DMS53 (cell line): ENCODE measurements at regions not wholly inside any gene's neighbourhood (a gene's known extent, or its start where the extent isn't known, plus 50 kb on each side); places are given as distances from the start of the nearest gene placed in this dataset.

Experiments used
- DNase-seq: peaks from one replicate; lab custom pipeline; 2025; lab: John Stamatoyannopoulos, UW

- DNase-seq, result no peak
These were observed 163.5 kb upstream of the LYZL2 start for GRCh38 chr10:30793093-30793492.

GRCh38 chr10:30792025-30792424 is 162.5 kb upstream of the LYZL2 start:
- DNase-seq, result no peak

DNA sequence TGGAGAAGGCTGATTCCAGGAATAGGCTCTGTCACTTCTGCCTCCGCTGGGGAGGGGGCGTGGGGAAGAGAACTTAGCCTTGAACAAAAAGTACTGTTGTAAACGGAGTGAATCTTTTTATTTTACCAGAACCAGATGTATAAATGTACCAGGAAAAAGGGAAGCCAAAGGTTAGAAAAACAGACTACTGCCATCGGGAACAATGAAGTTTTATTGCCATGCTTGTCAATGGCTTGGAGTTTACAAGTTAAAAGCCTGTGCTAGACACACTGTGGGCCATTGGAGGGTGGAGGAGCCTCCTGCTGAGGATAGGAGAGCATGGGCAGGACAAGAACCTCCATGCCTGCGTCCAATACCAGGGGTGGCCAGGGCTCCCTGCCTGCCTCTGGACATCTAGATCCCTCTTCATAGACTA is 161.7 kb upstream of the LYZL2 start:
- no peak for DNase-seq

DNA sequence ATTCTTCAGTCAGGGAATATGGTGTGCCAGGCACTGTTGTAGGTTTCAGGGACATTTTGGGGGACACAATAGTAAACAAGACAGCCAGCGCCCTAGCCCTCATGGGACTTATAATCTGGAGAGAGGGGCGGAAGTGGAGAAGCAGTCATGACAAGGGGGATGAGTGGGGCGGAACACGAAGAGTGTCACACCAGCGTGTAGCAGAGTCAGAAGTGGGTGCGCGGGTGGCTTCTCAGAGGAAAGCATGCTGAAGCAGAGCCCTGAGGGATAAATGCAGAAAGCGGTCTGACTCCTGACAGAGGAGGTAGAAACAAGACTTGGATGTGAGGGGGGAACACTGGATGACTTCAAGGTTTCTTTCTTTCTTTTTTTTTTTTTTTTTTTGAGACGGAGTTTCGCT is 160.3 kb upstream of the LYZL2 start:
- DNase-seq, result no peak

GRCh38 chr10:30788307-30788706 is 158.8 kb upstream of the LYZL2 start:
- DNase-seq, result no peak

GRCh38 chr10:30786906-30787305 is 157.4 kb upstream of the LYZL2 start:
- no peak for DNase-seq

- DNase-seq, result no peak
These were observed 156.6 kb upstream of the LYZL2 start for GRCh38 chr10:30786131-30786530.

- peak; percentile 86 for DNase-seq
These were observed 155.5 kb upstream of the LYZL2 start for GRCh38 chr10:30784897-30785605.

DNA sequence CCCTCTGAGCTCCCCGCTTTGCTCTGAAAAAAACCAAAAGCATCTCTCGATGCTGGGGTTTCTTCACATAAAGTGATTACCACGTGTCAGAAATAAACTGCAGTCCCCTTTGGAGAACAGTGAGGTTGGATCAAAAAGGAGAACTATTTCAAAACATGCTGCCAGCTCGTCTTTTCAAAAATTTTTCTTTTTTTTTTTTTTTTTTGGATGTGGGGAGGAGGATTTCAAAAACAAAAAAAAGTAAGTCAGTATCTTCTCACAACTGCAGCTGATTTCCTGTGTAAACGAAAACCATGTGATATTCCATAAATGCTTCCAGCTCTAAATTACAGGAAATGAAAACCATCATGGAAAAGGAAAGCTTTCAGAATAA is 155.0 kb upstream of the LYZL2 start:
- no peak for DNase-seq

DNA sequence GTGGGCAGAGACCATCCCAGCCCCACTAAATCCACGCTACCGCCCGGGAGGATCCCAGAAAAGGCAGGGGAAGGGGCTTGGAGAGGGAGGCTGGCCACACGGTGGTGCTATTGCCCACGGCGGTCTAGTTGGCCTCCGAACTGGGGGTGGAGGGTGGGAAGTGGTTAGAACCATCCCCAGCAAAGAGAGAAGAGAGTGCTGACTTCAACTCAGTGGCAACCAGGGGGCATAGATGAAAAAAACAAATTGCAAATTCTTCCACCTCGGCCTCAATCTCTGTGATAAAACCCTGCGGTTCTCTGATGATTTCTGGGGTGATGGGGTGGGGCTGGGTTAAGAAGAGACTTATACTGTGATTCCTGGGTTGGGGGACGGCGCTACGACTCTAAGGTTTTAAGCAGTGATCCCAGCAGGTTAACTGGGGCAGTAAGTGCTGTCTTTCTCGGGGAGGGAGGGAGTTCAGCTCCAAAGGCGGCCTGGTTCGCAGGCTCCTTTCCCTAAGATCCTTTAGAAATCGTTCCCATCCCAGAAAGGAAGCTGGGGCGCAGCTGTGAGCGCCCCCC is 154.5 kb upstream of the LYZL2 start:
- DNase-seq, result peak; percentile 87

GRCh38 chr10:30782537-30783461 is 153.2 kb upstream of the LYZL2 start:
- peak; percentile 51 for DNase-seq

DNA sequence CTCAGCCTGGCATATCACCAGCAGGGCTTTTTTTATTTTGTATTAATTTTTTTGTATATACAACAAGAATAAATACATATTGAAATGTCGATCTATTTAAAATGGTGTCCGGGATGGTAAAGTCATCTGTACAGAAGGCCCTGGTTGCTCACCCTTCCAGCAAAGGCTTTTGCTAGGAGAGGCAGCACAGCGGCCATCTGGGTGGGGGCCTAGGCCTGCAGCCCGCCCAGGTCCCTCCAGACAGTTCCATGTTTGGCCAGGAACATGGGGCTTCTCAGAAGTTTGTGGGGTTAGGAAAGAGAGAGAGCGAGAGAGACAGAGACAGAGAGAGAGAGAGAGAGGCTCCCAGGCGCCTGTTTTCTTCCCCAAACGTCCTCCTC is 152.6 kb upstream of the LYZL2 start:
- DNase-seq, result no peak

DNA sequence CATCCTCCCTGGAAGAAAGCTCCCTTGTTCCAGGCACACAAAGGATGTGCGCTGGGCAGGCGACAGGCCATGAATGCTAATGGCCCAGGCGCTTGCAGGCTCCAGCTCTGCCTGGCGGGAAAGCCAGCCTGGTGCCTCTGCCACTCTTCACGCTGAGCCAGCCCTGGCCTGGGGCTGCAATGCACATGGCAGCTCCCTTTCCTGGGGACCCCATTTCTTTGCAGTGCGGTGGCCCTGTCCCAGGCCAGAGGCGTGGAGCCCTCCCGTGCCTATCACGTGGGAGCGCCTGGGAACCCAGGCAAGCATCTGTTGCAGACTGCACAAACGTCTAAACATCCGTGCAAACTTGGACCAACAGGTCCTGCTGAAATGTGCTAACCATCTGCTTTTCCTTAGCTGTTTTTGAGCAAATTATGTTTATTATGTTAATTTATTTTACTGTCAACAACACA is 152.1 kb upstream of the LYZL2 start:
- DNase-seq, result no peak

GRCh38 chr10:30778769-30779168 is 149.2 kb upstream of the LYZL2 start:
- no peak for DNase-seq

- no peak for DNase-seq
These were observed 146.4 kb upstream of the LYZL2 start for GRCh38 chr10:30775779-30776591.

- no peak for DNase-seq
These were observed 144.7 kb upstream of the LYZL2 start for GRCh38 chr10:30774261-30774660.

DNA sequence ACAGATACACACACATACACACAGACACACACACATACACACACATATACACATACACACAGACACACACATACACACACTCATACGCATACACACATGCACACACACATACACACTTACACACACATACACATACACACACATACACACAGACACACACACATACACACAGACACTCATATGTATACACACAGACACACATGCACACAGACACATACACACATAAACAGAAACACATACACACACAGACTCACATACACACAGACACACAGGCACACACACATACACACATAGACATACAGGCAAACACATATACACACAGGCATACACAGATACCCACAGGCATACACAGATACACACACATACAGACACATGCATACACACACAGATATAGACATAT is 143.9 kb upstream of the LYZL2 start:
- DNase-seq, result no peak

- no peak for DNase-seq
These were observed 141.3 kb upstream of the LYZL2 start for GRCh38 chr10:30770816-30771215.

DNA sequence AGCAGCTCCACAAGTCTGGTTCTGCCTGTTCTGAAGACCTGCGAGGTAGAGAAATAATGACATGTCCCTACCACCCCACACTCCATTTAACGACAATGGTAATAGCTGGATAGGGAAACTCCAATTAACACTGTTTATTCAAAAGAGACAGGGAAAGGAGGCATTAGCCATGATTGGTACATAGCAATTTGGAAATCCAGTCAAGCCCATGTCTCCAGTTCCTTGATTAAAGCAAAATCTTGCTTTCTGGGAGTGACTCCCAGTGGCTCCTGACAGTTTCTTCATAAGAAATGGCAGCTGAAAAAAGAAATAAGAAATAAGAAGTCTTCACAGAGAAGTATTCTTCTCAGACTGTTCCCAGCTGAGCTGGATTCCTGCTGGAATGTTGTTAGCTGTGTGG is 140.7 kb upstream of the LYZL2 start:
- no peak for DNase-seq

DNA sequence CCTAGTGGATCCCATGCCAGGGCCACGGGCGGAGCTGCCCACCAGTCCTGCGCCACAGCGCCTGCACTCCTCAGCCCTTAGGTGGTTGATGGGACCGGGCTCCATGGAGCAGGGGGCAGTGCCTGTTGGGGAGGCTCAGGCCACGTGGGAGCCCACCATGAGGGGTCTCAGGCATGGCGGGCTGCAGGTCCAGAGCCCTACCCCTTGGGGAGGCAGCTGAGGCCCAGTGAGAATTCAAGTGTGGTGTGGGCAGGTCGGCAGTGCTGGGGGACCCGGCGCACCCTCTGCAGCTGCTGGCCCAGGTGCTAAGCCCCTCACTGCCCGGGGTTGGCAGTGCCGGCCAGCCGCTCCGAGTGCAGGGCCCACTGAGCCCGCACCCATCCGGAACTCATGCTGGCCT is 139.8 kb upstream of the LYZL2 start:
- DNase-seq, result no peak

DNA sequence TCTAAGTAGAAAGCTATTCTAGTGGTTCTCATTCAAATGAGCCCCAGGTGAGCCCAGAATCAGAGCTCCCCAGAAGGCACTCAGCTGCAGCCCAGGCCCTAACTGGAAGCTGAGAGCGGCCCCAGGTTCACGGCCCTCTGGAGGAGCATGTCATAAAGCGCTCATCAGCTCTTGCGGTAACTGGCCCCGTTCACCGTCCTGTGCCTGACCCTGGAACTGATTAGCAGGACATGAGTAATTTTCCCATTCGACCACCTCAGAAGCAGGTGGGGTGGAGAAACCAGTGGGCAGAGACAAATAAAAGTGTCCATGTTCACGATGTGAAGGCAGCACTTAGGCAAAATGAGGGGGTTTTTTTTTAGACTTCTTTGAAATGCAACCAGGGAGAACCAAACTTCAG is 136.1 kb upstream of the LYZL2 start:
- no peak for DNase-seq

GRCh38 chr10:30765022-30765615 is 135.6 kb upstream of the LYZL2 start:
- DNase-seq, result no peak
